GM12878 (cell line): ENCODE measurements at regions not wholly inside any gene's neighbourhood (a gene's known extent, or its start where the extent isn't known, plus 50 kb on each side); places are given as distances from the start of the nearest gene placed in this dataset.
"Not testable (repeated sequence)": the region's sequence is repeated elsewhere in the genome, so short reads cannot be mapped to it uniquely, and the experiment has no call there.

Experiments used
- ATAC-seq: fragments of 200-7000 bp; cut with Tn5 transposase; 3 replicates; pipeline ENCODE4 v1.9.1; 2020; ENCODE audit warnings: mild to moderate bottlenecking, moderate library complexity
- BruUV-seq: library from RNA; stranded (reverse); fragments of 400-500 nt; replicated peaks from 2 replicates; lab custom pipeline; 2021; lab: Mats Ljungman, UMichigan
- CTCF ChIA-PET: fragments of 300-600 bp; sonication (Branson Sonifier 250); formaldehyde crosslinking; extraction: SDS; loops from one replicate; lab custom pipeline; 2021; ENCODE audit warnings: inconsistent platforms; lab: Yijun Ruan, JAX
- POLR2A ChIA-PET: fragments of 350-600 bp; formaldehyde crosslinking; extraction: SDS; loops from one replicate; lab custom pipeline; 2021; ENCODE audit warnings: inconsistent platforms; lab: Charles Lee
- RAD21 ChIA-PET: fragments of 300-600 bp; sonication (Branson Sonifier 250); formaldehyde crosslinking; loops from one replicate; lab custom pipeline; 2023; ENCODE audit warnings: antibody characterized with exemption; ENCODE audit not compliant: unreplicated experiment; lab: Charles Lee
- SMC1A ChIA-PET: fragments of 300-600 bp; sonication (Branson Sonifier 250); formaldehyde crosslinking; loops from one replicate; lab custom pipeline; 2023; ENCODE audit not compliant: unreplicated experiment, uncharacterized antibody; lab: Charles Lee
- DNase-seq: peaks from one replicate; pipeline ENCODE4 v3.0.0-alpha.2; 2011; ENCODE audit warnings: low read depth, low spot score
- FAIRE-seq: peaks from 3 replicates; lab custom pipeline; 2011; peaks lifted over from hg19 to GRCh38; lab: Jason Lieb, UNC
- H2AFZ ChIP-seq: 2 replicates; pipeline ENCODE4 v1.6.0; 2011; ENCODE audit warnings: low read depth, low read length, control low read depth; ENCODE audit not compliant: control insufficient read depth
- H3K27ac ChIP-seq: 2 replicates; pipeline ENCODE4 v1.5.1; 2011; ENCODE audit warnings: control low read depth; ENCODE audit not compliant: control insufficient read depth, insufficient read depth
- H3K27me3 ChIP-seq, 2 experiments: replicated peaks in 1 of 2; 2 replicates each; pipeline versions ENCODE4 v1.6.0 to v1.6.1; 2011; ENCODE audit warnings: low read length in 1 of 2; ENCODE audit not compliant: control insufficient read depth in 2 of 2, insufficient read depth in 2 of 2
- H3K36me3 ChIP-seq, 2 experiments: 2 replicates each; pipeline ENCODE4 v1.5.1; 2011; ENCODE audit warnings: low read length in 1 of 2; ENCODE audit not compliant: control insufficient read depth in 2 of 2, insufficient read depth in 2 of 2
- H3K4me1 ChIP-seq: 2 replicates; pipeline ENCODE4 v1.6.1; 2011; ENCODE audit warnings: mild to moderate bottlenecking, low read length, moderate library complexity, mixed read lengths; ENCODE audit not compliant: control insufficient read depth, insufficient read depth
- H3K4me2 ChIP-seq: 2 replicates; pipeline ENCODE4 v1.6.0; 2011; ENCODE audit warnings: control low read depth; ENCODE audit not compliant: control insufficient read depth, insufficient read depth
- H3K4me3 ChIP-seq: fragments of 200-600 bp; sonication (generic); 2 replicates; pipeline ENCODE4 v1.5.1; 2016
- H3K79me2 ChIP-seq: 2 replicates; pipeline ENCODE4 v1.6.0; 2011; ENCODE audit warnings: low read length; ENCODE audit not compliant: control insufficient read depth, insufficient read depth
- H3K9ac ChIP-seq: 2 replicates; pipeline ENCODE4 v1.8.0; 2011; ENCODE audit warnings: low read length, control low read depth, mixed read lengths; ENCODE audit not compliant: control insufficient read depth, insufficient read depth
- H3K9me3 ChIP-seq: replicated peaks from 3 replicates; pipeline ENCODE4 v1.5.1; 2011; ENCODE audit warnings: mild to moderate bottlenecking, low read length; ENCODE audit not compliant: control insufficient read depth, insufficient read depth
- H4K20me1 ChIP-seq: 2 replicates; pipeline ENCODE4 v1.6.0; 2011; ENCODE audit not compliant: control insufficient read depth, insufficient read depth
- BMI1 ChIP-seq: fragments of 450-650 bp; IDR thresholded peaks from 2 replicates; pipeline ENCODE4 v1.6.1; 2016; ENCODE audit warnings: mild to moderate bottlenecking, moderate library complexity, borderline replicate concordance
- CEBPB ChIP-seq, 2 experiments: fragments of 150-350 bp in 1 of 2; IDR thresholded peaks; 2 replicates each; pipeline ENCODE4 v1.6.1; 2012 to 2014; ENCODE audit warnings: low read depth in 2 of 2, low read length in 2 of 2, borderline replicate concordance in 1 of 2, inconsistent platforms in 1 of 2
- EGR1 ChIP-seq, 2 experiments: IDR thresholded peaks; 1 replicate in 1 of 2; 2 replicates in 1 of 2; pipeline ENCODE4 v1.6.1; 2011 to 2012; ENCODE audit warnings: low read depth in 2 of 2, low read length in 2 of 2, borderline replicate concordance in 1 of 2, mild to moderate bottlenecking in 1 of 2, moderate library complexity in 1 of 2
- IRF3 ChIP-seq: fragments of 450-650 bp; IDR thresholded peaks from 2 replicates; pipeline ENCODE4 v1.6.1; 2014; ENCODE audit warnings: mild to moderate bottlenecking
- NFYA ChIP-seq: IDR thresholded peaks from 2 replicates; pipeline ENCODE4 v1.6.1; 2011; ENCODE audit warnings: low read depth, mild to moderate bottlenecking, low read length, improper control_type of control experiment, borderline replicate concordance
- RAD21 ChIP-seq: IDR thresholded peaks from 2 replicates; pipeline ENCODE4 v1.6.1; 2011; ENCODE audit warnings: mild to moderate bottlenecking, low read depth, low read length, moderate library complexity; ENCODE audit not compliant: insufficient read depth
- RCOR1 ChIP-seq: conservative IDR thresholded peaks from 2 replicates; pipeline ENCODE4 v1.6.1; 2012; ENCODE audit warnings: low read depth, low read length, improper control_type of control experiment
- TAF1 ChIP-seq: IDR thresholded peaks from 2 replicates; pipeline ENCODE4 v1.6.1; 2011; ENCODE audit warnings: mild to moderate bottlenecking, low read depth, low read length, borderline replicate concordance
- ZZZ3 ChIP-seq: IDR thresholded peaks from 2 replicates; pipeline ENCODE4 v1.6.1; 2011; ENCODE audit warnings: low read depth; ENCODE audit not compliant: control insufficient read depth, insufficient read length
- WGBS: methylation state at CpG from one replicate; pipeline ENCODE4 v1.1.6; 2016; ENCODE audit warnings: low lambda C conversion rate; ENCODE audit not compliant: insufficient replicate concordance, insufficient coverage; ENCODE audit errors: missing lambda C conversion rate; 5-methylcytosine and 5-hydroxymethylcytosine counted together
- in situ Hi-C: fragments of 300-500 bp; cut with MboI; formaldehyde crosslinking; loops from 9 replicates; pipeline ENCODE4 v1.14.3; 2018; ENCODE audit warnings: mixed read lengths
- intact Hi-C: fragments of 100-400 bp; cut with micrococcal nuclease; formaldehyde crosslinking; loops from one replicate; pipeline ENCODE4 v1.14.2; 2022; ENCODE audit not compliant: unreplicated experiment

GRCh38 chr12:16785953-16786352 lies 180.0 kb upstream of the LMO3 start (continued):
- TF ChIP-seq IRF3 (no peak), NFYA (no peak), ZZZ3 (no peak), BMI1 (no peak), CEBPB (IDR thresholded peaks at IDR 0.05; ENCODE audit: borderline replicate concordance in 1 of 2, low read depth in 2 of 2, low read length in 2 of 2) (no peak), TAF1 (no peak), RCOR1 (no peak), EGR1 (IDR thresholded peaks at IDR 0.05; ENCODE audit: borderline replicate concordance in 1 of 2, low read depth in 2 of 2, low read length in 2 of 2) (no peak)
- TF ChIP-seq, all 136 proteins: peak for 0

GRCh38 chr12:16785524-16785923 lies 179.6 kb upstream of the LMO3 start:
- H2AFZ ChIP-seq: no peak overlapping the region
- ATAC-seq: no peak
- BruUV-seq: no TSS peak
- H3K36me3 ChIP-seq: no peaks in the 10 kb centered on the region
- no peaks in the 10 kb centered on the region for H3K27me3 ChIP-seq
- intact Hi-C loops: no loop called here
- H4K20me1 ChIP-seq: no peaks in the 10 kb centered on the region
- POLR2A ChIA-PET: no interaction called here
- no peak for TF ChIP-seq RAD21
- TF ChIP-seq, all 136 proteins: peak for 0
- no peak overlapping the region for H3K27ac ChIP-seq
- in situ Hi-C loops: no loop called here
- ChIA-PET RAD21 (no interaction called here), CTCF (interaction anchor here (0.6 to 1.5 kb wide), 2 partner anchors 22 to 59 kb away, joined by 3 to 4 read pairs; no protein-coding TSS in a partner anchor), SMC1A (interaction anchor here (1.1 kb wide), 1 partner anchor 58 kb away, joined by 3 read pairs; no protein-coding TSS in a partner anchor)
- no peak overlapping the region for H3K9ac ChIP-seq
- H3K79me2 ChIP-seq: no peaks in the 10 kb centered on the region
- FAIRE-seq (no peak), DNase-seq (no peak)
- no peaks in the 10 kb centered on the region; the same call in 2 of the 3 replicates for H3K9me3 ChIP-seq
- no peak overlapping the region for H3K4me2 ChIP-seq
- 0% methylated on average over 1 of the region's 1 CpG for WGBS
- no peak overlapping the region for H3K4me3 ChIP-seq
- no peaks in the 10 kb centered on the region for H3K4me1 ChIP-seq

- H3K4me2 ChIP-seq, H3K9me3 ChIP-seq, ATAC-seq, CTCF ChIA-PET, H3K4me3 ChIP-seq, RAD21 ChIA-PET, H4K20me1 ChIP-seq, intact Hi-C loops, H3K36me3 ChIP-seq, H3K9ac ChIP-seq, H3K27ac ChIP-seq, H3K27me3 ChIP-seq, POLR2A ChIA-PET, FAIRE-seq, DNase-seq, H2AFZ ChIP-seq, BruUV-seq, H3K4me1 ChIP-seq, in situ Hi-C loops, H3K79me2 ChIP-seq: not testable (repeated sequence)
- WGBS: 0% methylated on average over 2 of the region's 2 CpGs
- SMC1A ChIA-PET: interaction anchor here (0.6 to 1.3 kb wide), 3 partner anchors 18 to 178 kb away, joined by 3 to 4 read pairs (median 3); no protein-coding TSS in a partner anchor
Measured at GRCh38 chr12:16769129-16769528, 163.2 kb upstream of the LMO3 start.
